SK-N-SH treated with all-trans-retinoic acid at 6 μM for 48 hours (cell line): ENCODE measurements at regions not wholly inside any gene's neighbourhood (a gene's known extent, or its start where the extent isn't known, plus 50 kb on each side); places are given as distances from the start of the nearest gene placed in this dataset.

Experiments
- BACH2 ChIP-seq: fragments of 250-450 bp; sonication (Bioruptor Pico); IDR thresholded peaks from 2 replicates; pipeline ENCODE4 v1.9.0; 2021; ENCODE audit warnings: mild to moderate bottlenecking, borderline replicate concordance
- CSDC2 ChIP-seq: fragments of 250-450 bp; sonication (Bioruptor Pico); IDR thresholded peaks from 2 replicates; pipeline ENCODE4 v1.5.0; 2020; ENCODE audit warnings: mild to moderate bottlenecking, moderate library complexity
- CSRNP3 ChIP-seq: fragments of 250-450 bp; sonication (Bioruptor Pico); IDR thresholded peaks from 2 replicates; pipeline ENCODE4 v1.5.1; 2021; ENCODE audit warnings: mild to moderate bottlenecking, moderate library complexity
- ISL1 ChIP-seq: fragments of 250-450 bp; sonication (Bioruptor Pico); IDR thresholded peaks from 2 replicates; pipeline ENCODE4 v2.1.2; 2022; ENCODE audit warnings: mild to moderate bottlenecking, moderate library complexity
- POU6F1 ChIP-seq: fragments of 250-450 bp; sonication (Bioruptor Pico); IDR thresholded peaks from 2 replicates; pipeline ENCODE4 v1.8.0; 2021; ENCODE audit warnings: low read depth, mild to moderate bottlenecking, moderate library complexity, borderline replicate concordance
- RARB ChIP-seq: fragments of 250-450 bp; sonication (Bioruptor Pico); IDR thresholded peaks from 2 replicates; pipeline ENCODE4 v1.8.0; 2021; ENCODE audit warnings: mild to moderate bottlenecking, moderate library complexity
- ZFP3 ChIP-seq: fragments of 250-450 bp; sonication (Bioruptor Pico); IDR thresholded peaks from 2 replicates; pipeline ENCODE4 v1.5.0; 2020; ENCODE audit warnings: mild to moderate bottlenecking, moderate library complexity
- ZFP30 ChIP-seq: fragments of 450-650 bp; formaldehyde crosslinking; IDR thresholded peaks from 2 replicates; pipeline ENCODE4 v1.5.0; 2022; ENCODE audit warnings: mild to moderate bottlenecking, moderate library complexity
- TF ChIP-seq, protein P1 (sequence below): fragments of 250-450 bp; sonication (Bioruptor Pico); IDR thresholded peaks from 2 replicates; pipeline ENCODE4 v1.8.0; 2020; ENCODE audit warnings: mild to moderate bottlenecking, moderate library complexity, borderline replicate concordance

- TF ChIP-seq ZFP3 (CRISPR knock-in tag) (no peak), CSDC2 (no peak), POU6F1 (CRISPR knock-in tag) (no peak), CSRNP3 (CRISPR knock-in tag) (no peak), RARB (CRISPR knock-in tag) (no peak), ISL1 (no peak), BACH2 (no peak), ZFP30 (CRISPR knock-in tag) (no peak)
- TF ChIP-seq, protein P1, sequence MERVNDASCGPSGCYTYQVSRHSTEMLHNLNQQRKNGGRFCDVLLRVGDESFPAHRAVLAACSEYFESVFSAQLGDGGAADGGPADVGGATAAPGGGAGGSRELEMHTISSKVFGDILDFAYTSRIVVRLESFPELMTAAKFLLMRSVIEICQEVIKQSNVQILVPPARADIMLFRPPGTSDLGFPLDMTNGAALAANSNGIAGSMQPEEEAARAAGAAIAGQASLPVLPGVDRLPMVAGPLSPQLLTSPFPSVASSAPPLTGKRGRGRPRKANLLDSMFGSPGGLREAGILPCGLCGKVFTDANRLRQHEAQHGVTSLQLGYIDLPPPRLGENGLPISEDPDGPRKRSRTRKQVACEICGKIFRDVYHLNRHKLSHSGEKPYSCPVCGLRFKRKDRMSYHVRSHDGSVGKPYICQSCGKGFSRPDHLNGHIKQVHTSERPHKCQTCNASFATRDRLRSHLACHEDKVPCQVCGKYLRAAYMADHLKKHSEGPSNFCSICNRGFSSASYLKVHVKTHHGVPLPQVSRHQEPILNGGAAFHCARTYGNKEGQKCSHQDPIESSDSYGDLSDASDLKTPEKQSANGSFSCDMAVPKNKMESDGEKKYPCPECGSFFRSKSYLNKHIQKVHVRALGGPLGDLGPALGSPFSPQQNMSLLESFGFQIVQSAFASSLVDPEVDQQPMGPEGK = no peak
Measured at GRCh38 chr9:82584349-82584863, 478.5 kb downstream of the RASEF start.
